GM12874 (cell line): ENCODE measurements at regions not wholly inside any gene's neighbourhood (a gene's known extent, or its start where the extent isn't known, plus 50 kb on each side); places are given as distances from the start of the nearest gene placed in this dataset.

Experiments
- TF ChIP-seq, protein P1 (sequence below): IDR thresholded peaks from 2 replicates; pipeline ENCODE4 v1.5.1; 2011; ENCODE audit warnings: low read depth, mild to moderate bottlenecking, control low read depth, low read length, moderate library complexity; ENCODE audit not compliant: insufficient read depth

DNA sequence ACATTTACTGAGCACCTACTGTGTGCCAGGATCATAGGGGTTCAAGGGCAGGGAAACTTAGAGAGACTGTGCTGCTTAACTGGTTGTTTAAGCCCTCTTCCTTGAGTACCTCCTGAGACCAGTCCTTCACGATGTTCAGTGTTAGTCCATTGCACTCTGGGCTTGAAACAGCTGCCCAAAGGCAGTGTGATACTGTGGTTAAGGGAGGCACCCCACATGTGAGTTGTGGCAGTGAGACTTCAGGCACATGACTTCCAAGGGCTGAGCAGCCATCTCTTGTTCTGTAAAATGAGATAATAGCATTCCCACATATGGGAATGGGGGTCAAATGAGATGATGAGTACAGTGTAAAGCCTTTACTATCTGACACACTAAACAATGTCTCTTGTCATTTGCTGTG is 75.1 kb downstream of the LINGO1 start:
- TF ChIP-seq, protein P1, sequence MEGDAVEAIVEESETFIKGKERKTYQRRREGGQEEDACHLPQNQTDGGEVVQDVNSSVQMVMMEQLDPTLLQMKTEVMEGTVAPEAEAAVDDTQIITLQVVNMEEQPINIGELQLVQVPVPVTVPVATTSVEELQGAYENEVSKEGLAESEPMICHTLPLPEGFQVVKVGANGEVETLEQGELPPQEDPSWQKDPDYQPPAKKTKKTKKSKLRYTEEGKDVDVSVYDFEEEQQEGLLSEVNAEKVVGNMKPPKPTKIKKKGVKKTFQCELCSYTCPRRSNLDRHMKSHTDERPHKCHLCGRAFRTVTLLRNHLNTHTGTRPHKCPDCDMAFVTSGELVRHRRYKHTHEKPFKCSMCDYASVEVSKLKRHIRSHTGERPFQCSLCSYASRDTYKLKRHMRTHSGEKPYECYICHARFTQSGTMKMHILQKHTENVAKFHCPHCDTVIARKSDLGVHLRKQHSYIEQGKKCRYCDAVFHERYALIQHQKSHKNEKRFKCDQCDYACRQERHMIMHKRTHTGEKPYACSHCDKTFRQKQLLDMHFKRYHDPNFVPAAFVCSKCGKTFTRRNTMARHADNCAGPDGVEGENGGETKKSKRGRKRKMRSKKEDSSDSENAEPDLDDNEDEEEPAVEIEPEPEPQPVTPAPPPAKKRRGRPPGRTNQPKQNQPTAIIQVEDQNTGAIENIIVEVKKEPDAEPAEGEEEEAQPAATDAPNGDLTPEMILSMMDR = no peak

DNA sequence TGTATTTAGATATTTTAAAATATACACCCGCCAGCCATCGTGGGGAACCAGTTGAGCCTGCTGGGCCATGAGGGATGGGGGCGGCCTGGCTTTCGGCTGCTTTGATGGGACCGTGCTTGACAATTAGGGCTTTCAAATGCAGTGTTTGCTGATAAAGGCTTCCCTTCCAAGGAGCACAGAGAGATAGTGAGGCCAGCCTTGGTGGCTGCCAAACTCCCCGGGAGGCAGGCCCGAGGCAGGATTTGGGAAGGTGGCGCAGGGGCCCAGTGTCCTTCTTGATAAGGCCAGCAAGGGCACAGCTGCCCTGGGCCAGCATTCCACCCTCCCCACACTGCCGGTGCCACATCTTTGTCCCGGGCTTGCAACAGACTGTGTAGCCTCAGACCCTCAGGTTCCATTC is 75.6 kb downstream of the LINGO1 start:
- TF ChIP-seq, protein P1 = no peak

DNA sequence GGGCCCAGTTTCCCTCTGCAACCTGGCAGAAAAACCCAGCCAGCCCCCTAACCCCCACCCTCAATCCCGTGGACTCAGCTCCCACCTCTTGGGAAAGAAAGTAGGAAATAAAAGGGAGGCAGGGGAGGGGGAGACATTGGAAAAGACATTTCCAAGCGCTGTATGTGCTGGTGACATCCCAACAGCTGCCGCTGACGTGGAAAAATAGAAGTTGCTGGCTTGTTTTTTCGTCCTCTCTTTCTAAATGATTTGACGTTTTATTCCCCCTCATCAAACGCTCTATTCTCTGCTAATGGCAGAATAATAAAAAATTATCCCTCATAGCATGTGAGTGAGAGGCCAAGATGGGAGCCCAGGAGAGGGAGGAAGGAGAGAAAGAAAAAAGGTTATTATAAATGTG is 76.1 kb downstream of the LINGO1 start:
- TF ChIP-seq, protein P1 = no peak

DNA sequence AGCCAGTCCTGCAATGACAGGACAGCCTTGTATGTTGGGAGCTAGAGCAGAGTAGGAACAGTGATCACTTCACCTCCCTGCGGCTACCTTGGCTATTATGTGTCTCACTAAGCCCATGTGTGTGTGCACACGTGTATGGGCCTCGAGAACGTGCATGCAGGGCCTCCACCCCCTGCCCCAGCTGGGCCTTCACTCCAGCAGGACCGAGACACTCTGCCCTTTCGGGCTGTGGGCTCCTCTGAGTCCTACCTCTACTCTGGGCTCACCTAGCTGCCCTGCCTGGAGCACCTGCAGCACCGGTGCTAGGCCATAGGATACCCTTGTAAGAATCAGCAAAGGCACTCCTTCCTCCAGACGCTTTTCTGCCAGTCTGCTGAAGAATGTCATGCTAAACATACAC is 77.5 kb downstream of the LINGO1 start:
- TF ChIP-seq, protein P1 = no peak

- TF ChIP-seq, protein P1 = no peak
These were observed 78.2 kb downstream of the LINGO1 start for GRCh38 chr15:77554306-77555080.

DNA sequence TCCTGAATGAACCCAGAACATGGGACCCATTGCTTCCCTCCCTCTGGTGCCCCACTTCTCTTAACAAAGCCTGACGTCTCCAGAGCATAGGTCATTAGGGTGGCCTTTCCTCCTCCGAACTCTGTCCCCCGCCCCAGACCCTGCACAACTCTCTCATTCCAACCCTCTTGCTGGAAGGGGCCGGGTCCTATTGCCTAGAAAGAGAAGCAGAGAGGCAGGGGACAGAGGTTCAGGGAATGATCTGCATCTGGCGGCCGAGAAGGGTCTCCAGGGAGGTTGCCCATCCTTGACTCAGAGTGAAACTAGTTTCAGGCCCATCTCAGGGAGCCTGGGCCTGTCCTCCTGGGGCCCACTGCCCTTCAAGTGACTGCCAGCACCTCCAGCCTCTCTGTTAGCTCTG is 79.0 kb downstream of the LINGO1 start:
- TF ChIP-seq, protein P1 = no peak

GRCh38 chr15:77553257-77553656 is 79.5 kb downstream of the LINGO1 start:
- TF ChIP-seq, protein P1 = no peak
